Mesothelial cell of epicardium (in vitro differentiated cells): ENCODE measurements at regions not wholly inside any gene's neighbourhood (a gene's known extent, or its start where the extent isn't known, plus 50 kb on each side); places are given as distances from the start of the nearest gene placed in this dataset.

Experiments
- DNase-seq, 2 experiments: peaks; one replicate each; pipeline ENCODE4 v3.0.0; 2021; ENCODE audit warnings: low spot score in 2 of 2; ENCODE audit not compliant: unreplicated experiment in 2 of 2
- H3K27ac Mint-ChIP-seq: 2 replicates; pipeline ENCODE4 v1.8.0; 2021; ENCODE audit warnings: mixed read lengths
- H3K27me3 Mint-ChIP-seq: 2 replicates; pipeline ENCODE4 v1.8.0; 2021; ENCODE audit warnings: low read depth, mixed read lengths
- H3K36me3 Mint-ChIP-seq: 2 replicates; pipeline ENCODE4 v1.8.0; 2021; ENCODE audit warnings: mixed read lengths
- H3K4me1 Mint-ChIP-seq: 2 replicates; pipeline ENCODE4 v1.8.0; 2021; ENCODE audit warnings: mixed read lengths
- H3K4me3 Mint-ChIP-seq: 2 replicates; pipeline ENCODE4 v1.8.0; 2021; ENCODE audit warnings: mild to moderate bottlenecking, moderate library complexity, mixed read lengths
- H3K9me3 Mint-ChIP-seq: 2 replicates; pipeline ENCODE4 v1.8.0; 2021; ENCODE audit warnings: mixed read lengths
- TF ChIP-seq, protein P1 (sequence below): fragments of 200-600 bp; sonication (generic); IDR thresholded peaks from one replicate; pipeline ENCODE4 v1.5.0; 2021; ENCODE audit warnings: antibody characterized with exemption; ENCODE audit not compliant: unreplicated experiment

DNA sequence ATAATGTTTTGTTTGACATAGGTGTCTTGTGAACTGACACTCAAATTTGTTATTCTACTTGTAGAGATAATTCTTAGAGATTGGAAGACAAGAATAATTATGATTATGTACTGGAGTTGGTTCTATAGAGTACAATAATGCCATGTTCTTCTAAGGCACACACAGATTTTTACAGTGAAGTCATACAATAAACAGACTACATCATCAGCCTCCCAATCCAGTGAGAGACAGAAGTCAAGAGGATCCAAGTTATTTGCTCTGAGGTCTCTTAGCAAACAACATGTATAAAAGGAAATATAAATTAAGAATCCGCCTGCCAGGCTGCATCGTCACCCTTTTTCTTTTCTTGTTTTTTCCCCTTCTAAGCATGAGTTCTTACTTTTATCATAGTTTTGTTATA, 613.5 kb upstream of the SETBP1 start:
- no peak for DNase-seq
- Mint-ChIP-seq H3K9me3 (no peaks in the 10 kb centered on the region), H3K4me3 (no peak overlapping the region), H3K36me3 (no peaks in the 10 kb centered on the region), H3K4me1 (peaks cover 7% of the 10 kb centered on the region), H3K27me3 (peaks cover 9% of the 10 kb centered on the region), H3K27ac (no peak overlapping the region)
- TF ChIP-seq, protein P1, sequence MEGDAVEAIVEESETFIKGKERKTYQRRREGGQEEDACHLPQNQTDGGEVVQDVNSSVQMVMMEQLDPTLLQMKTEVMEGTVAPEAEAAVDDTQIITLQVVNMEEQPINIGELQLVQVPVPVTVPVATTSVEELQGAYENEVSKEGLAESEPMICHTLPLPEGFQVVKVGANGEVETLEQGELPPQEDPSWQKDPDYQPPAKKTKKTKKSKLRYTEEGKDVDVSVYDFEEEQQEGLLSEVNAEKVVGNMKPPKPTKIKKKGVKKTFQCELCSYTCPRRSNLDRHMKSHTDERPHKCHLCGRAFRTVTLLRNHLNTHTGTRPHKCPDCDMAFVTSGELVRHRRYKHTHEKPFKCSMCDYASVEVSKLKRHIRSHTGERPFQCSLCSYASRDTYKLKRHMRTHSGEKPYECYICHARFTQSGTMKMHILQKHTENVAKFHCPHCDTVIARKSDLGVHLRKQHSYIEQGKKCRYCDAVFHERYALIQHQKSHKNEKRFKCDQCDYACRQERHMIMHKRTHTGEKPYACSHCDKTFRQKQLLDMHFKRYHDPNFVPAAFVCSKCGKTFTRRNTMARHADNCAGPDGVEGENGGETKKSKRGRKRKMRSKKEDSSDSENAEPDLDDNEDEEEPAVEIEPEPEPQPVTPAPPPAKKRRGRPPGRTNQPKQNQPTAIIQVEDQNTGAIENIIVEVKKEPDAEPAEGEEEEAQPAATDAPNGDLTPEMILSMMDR: no peak

DNA sequence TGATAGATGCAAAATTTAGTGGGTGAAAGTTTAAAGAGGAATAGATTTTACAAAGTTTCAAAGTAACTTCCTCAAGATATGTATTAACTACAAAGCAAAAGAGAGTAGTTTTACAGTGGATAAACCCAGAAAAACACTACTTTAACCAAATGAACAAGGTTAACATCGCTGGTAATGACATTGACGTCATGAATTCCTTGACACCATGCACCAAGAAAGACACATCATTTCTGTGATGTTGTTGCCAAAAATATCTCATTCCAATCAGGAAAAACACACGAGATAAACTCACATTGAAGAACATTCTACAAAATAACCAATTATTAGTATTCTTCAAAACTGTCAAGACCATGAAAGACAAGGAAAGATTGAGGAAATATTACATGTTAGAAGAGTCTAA, 605.6 kb upstream of the SETBP1 start:
- DNase-seq: no peak
- TF ChIP-seq, protein P1: no peak
- Mint-ChIP-seq H3K27ac (no peak overlapping the region), H3K9me3 (no peaks in the 10 kb centered on the region), H3K36me3 (no peaks in the 10 kb centered on the region), H3K4me1 (peaks cover 7% of the 10 kb centered on the region), H3K4me3 (no peak overlapping the region), H3K27me3 (no peaks in the 10 kb centered on the region)

DNA sequence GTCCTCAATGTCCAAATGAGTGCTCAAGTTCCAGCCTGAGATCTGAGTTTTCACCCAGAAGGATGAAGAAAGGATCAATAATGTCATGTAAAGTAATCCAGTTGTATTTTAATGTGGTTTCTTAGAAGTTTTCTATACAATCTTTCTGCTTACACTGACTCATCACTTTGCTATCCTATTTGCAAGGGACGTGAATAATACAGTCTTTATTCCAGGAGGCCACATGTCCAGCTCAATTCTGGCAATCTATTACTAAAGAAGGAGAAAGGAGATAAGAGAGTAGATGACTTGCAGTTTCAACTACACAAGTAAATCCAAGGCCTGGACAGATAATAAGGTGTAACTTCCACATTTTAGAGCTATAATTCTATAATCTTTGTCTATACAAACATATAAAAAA, 601.1 kb upstream of the SETBP1 start:
- peaks cover 6% of the 10 kb centered on the region for H3K9me3 Mint-ChIP-seq
- TF ChIP-seq, protein P1: no peak
- H3K36me3 Mint-ChIP-seq: peaks cover 3% of the 10 kb centered on the region
- H3K27ac Mint-ChIP-seq: peak overlapping the region; percentile 90
- H3K27me3 Mint-ChIP-seq: peaks cover 2% of the 10 kb centered on the region
- DNase-seq: no peak
- peaks cover 16% of the 10 kb centered on the region for H3K4me1 Mint-ChIP-seq
- no peak overlapping the region for H3K4me3 Mint-ChIP-seq

GRCh38 chr18:44080054-44080453, 600.6 kb upstream of the SETBP1 start:
- peaks cover 6% of the 10 kb centered on the region for H3K9me3 Mint-ChIP-seq
- H3K27ac Mint-ChIP-seq: peak overlapping the region; percentile 90
- H3K36me3 Mint-ChIP-seq: peaks cover 3% of the 10 kb centered on the region
- peaks cover 2% of the 10 kb centered on the region for H3K27me3 Mint-ChIP-seq
- TF ChIP-seq, protein P1: no peak
- H3K4me1 Mint-ChIP-seq: peaks cover 16% of the 10 kb centered on the region
- no peak overlapping the region for H3K4me3 Mint-ChIP-seq
- no peak for DNase-seq

DNA sequence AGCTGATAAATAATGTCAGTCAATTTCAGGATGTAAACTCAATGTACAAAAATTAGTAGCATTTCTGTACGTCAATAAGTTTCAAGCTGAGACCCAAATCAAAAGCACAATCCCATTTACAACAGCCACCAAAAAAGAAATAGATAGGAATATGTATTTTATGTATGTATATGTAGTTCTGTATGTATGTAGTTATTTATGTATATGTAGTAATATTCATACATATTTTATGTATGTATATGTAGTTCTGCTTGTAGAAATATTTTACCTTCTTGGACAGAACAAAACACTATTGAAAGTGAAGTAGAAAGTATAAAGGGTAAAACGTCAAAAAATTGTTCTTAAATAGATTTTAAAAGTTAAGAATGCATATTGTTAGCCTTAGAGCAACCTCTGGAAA, 591.0 kb upstream of the SETBP1 start:
- Mint-ChIP-seq H3K9me3 (no peaks in the 10 kb centered on the region), H3K27me3 (peaks cover 2% of the 10 kb centered on the region), H3K27ac (no peak overlapping the region)

More for the DNA sequence above, 591.0 kb upstream of the SETBP1 start:
- no peaks in the 10 kb centered on the region for H3K4me1 Mint-ChIP-seq
- no peak for DNase-seq
- H3K36me3 Mint-ChIP-seq: no peaks in the 10 kb centered on the region
- TF ChIP-seq, protein P1: no peak
- H3K4me3 Mint-ChIP-seq: no peak overlapping the region
